ENCODE measurements at regions not wholly inside any gene's neighbourhood (a gene's known extent, or its start where the extent isn't known, plus 50 kb on each side); places are given as distances from the start of the nearest gene placed in this dataset.

- TF ChIP-seq, protein P1, sequence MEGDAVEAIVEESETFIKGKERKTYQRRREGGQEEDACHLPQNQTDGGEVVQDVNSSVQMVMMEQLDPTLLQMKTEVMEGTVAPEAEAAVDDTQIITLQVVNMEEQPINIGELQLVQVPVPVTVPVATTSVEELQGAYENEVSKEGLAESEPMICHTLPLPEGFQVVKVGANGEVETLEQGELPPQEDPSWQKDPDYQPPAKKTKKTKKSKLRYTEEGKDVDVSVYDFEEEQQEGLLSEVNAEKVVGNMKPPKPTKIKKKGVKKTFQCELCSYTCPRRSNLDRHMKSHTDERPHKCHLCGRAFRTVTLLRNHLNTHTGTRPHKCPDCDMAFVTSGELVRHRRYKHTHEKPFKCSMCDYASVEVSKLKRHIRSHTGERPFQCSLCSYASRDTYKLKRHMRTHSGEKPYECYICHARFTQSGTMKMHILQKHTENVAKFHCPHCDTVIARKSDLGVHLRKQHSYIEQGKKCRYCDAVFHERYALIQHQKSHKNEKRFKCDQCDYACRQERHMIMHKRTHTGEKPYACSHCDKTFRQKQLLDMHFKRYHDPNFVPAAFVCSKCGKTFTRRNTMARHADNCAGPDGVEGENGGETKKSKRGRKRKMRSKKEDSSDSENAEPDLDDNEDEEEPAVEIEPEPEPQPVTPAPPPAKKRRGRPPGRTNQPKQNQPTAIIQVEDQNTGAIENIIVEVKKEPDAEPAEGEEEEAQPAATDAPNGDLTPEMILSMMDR (IDR thresholded peaks at IDR 0.05): no peak
- no peak for TF ChIP-seq POLR2A (IDR thresholded peaks at IDR 0.05)
These were observed 539.7 kb upstream of the CCDC179 start for GRCh38 chr11:23399995-23400394.
